Prostate gland (tissue), 2 donors: ENCODE measurements at regions not wholly inside any gene's neighbourhood (a gene's known extent, or its start where the extent isn't known, plus 50 kb on each side); places are given as distances from the start of the nearest gene placed in this dataset.

Source experiments
- DNase-seq: peaks from one replicate; pipeline ENCODE4 v3.0.0-alpha.2; 2019; ENCODE audit warnings: low spot score
- H3K27ac ChIP-seq, 2 donors: fragments of 200-600 bp; sonication (generic); 2 replicates each; pipeline ENCODE4 v1.5.1; 2017 to 2019
- H3K27me3 ChIP-seq: fragments of 200-600 bp; sonication (generic); replicated peaks from 2 replicates; pipeline ENCODE4 v1.5.1; 2019; ENCODE audit not compliant: insufficient read depth
- H3K36me3 ChIP-seq, 2 donors: fragments of 200-600 bp; sonication (generic); 1 replicate in 1 of 2; 2 replicates in 1 of 2; pipeline versions ENCODE4 v1.5.1 to v1.8.1; 2017 to 2019
- H3K4me1 ChIP-seq: fragments of 200-600 bp; sonication (generic); replicated peaks from 2 replicates; pipeline ENCODE4 v1.5.1; 2019
- H3K4me3 ChIP-seq, 2 donors: fragments of 200-600 bp; sonication (generic); 2 replicates each; pipeline ENCODE4 v1.5.1; 2017 to 2019
- H3K9me3 ChIP-seq: fragments of 200-600 bp; sonication (generic); 2 replicates; pipeline ENCODE4 v1.5.1; 2017
- CTCF ChIP-seq, 4 experiments: fragments of 200-600 bp in 2 of 4; fragments of 450-650 bp in 2 of 4; sonication (generic) in 2 of 4; IDR thresholded peaks; 1 replicate in 3 of 4; 2 replicates in 1 of 4; pipeline ENCODE4 v1.5.1; 2016 to 2019; ENCODE audit warnings: antibody characterized with exemption in 4 of 4, mild to moderate bottlenecking in 2 of 4, moderate library complexity in 2 of 4
- POLR2A ChIP-seq: fragments of 450-650 bp; IDR thresholded peaks from one replicate; pipeline ENCODE4 v1.6.1; 2016; ENCODE audit warnings: antibody characterized with exemption, mild to moderate bottlenecking
- POLR2AphosphoS5 ChIP-seq: sonication (generic); formaldehyde crosslinking; IDR thresholded peaks from one replicate; pipeline ENCODE4 v1.6.1; 2017; ENCODE audit warnings: antibody characterized with exemption
- WGBS: methylation state at CpG from one replicate; pipeline ENCODE4 v1.1.5; 2018; 5-methylcytosine and 5-hydroxymethylcytosine counted together
- intact Hi-C: fragments of 100-400 bp; cut with DNase I; formaldehyde crosslinking; loops from one replicate; pipeline ENCODE4 v1.14.2; 2022

- 38% methylated on average over 2 of the region's 2 CpGs for WGBS
- DNase-seq: no peak
- TF ChIP-seq POLR2AphosphoS5 (no peak), POLR2A (no peak), CTCF (IDR thresholded peaks at IDR 0.05) (no peak)
- Histone ChIP-seq H3K4me3 (no peak overlapping the region), H3K27ac (no peak overlapping the region), H3K27me3 (no peaks in the 10 kb centered on the region), H3K36me3 (no peaks in the 10 kb centered on the region), H3K9me3 (no peaks in the 10 kb centered on the region), H3K4me1 (no peaks in the 10 kb centered on the region)
- intact Hi-C loops: no loop called here
Measured at GRCh38 chr18:39053571-39053970, 1488.0 kb upstream of the CELF4 start.

GRCh38 chr18:39051013-39051412 lies 1485.4 kb upstream of the CELF4 start:
- intact Hi-C loops: no loop called here
- Histone ChIP-seq H3K9me3 (no peaks in the 10 kb centered on the region), H3K4me1 (no peaks in the 10 kb centered on the region), H3K27ac (no peak overlapping the region), H3K36me3 (no peaks in the 10 kb centered on the region), H3K27me3 (no peaks in the 10 kb centered on the region), H3K4me3 (no peak overlapping the region)
- no peak for DNase-seq
- TF ChIP-seq POLR2AphosphoS5 (no peak), POLR2A (no peak), CTCF (IDR thresholded peaks at IDR 0.05) (no peak)

GRCh38 chr18:39039813-39040212 lies 1474.2 kb upstream of the CELF4 start:
- DNase-seq: no peak
- Histone ChIP-seq H3K36me3 (no peaks in the 10 kb centered on the region), H3K4me3 (no peak overlapping the region), H3K27me3 (no peaks in the 10 kb centered on the region), H3K4me1 (no peaks in the 10 kb centered on the region), H3K27ac (no peak overlapping the region), H3K9me3 (no peaks in the 10 kb centered on the region)
- TF ChIP-seq POLR2AphosphoS5: no peak
- TF ChIP-seq CTCF (IDR thresholded peaks at IDR 0.05): no peak
- no peak for TF ChIP-seq POLR2A
- intact Hi-C loops: no loop called here
- WGBS: 77% methylated on average over 2 of the region's 2 CpGs

GRCh38 chr18:39037925-39038324 lies 1472.3 kb upstream of the CELF4 start:
- TF ChIP-seq POLR2AphosphoS5: no peak
- no peak for TF ChIP-seq POLR2A
- TF ChIP-seq CTCF (IDR thresholded peaks at IDR 0.05): no peak
- Histone ChIP-seq H3K4me3 (no peak overlapping the region), H3K9me3 (no peaks in the 10 kb centered on the region), H3K27me3 (no peaks in the 10 kb centered on the region), H3K36me3 (no peaks in the 10 kb centered on the region), H3K27ac (no peak overlapping the region), H3K4me1 (no peaks in the 10 kb centered on the region)
- 33% methylated on average over 2 of the region's 2 CpGs for WGBS
- DNase-seq: no peak
- intact Hi-C loops: no loop called here

GRCh38 chr18:39033312-39033711 lies 1467.7 kb upstream of the CELF4 start:
- no peak overlapping the region for H3K4me3 ChIP-seq
- no peak for DNase-seq
- no peaks in the 10 kb centered on the region for H3K4me1 ChIP-seq
- no peaks in the 10 kb centered on the region for H3K27me3 ChIP-seq
- WGBS: 65% methylated on average over 1 of the region's 1 CpG
- intact Hi-C loops: no loop called here
- H3K36me3 ChIP-seq: no peaks in the 10 kb centered on the region
- H3K9me3 ChIP-seq: no peaks in the 10 kb centered on the region
- no peak for TF ChIP-seq POLR2AphosphoS5
- TF ChIP-seq CTCF (IDR thresholded peaks at IDR 0.05): no peak
- no peak for TF ChIP-seq POLR2A
- H3K27ac ChIP-seq: no peak overlapping the region
